GOT3 (cell line): ENCODE measurements at regions not wholly inside any gene's neighbourhood (a gene's known extent, or its start where the extent isn't known, plus 50 kb on each side); places are given as distances from the start of the nearest gene placed in this dataset.

Source experiments
- DNase-seq: peaks from one replicate; lab custom pipeline; 2025; ENCODE audit warnings: mixed read lengths; lab: John Stamatoyannopoulos, UW

DNA sequence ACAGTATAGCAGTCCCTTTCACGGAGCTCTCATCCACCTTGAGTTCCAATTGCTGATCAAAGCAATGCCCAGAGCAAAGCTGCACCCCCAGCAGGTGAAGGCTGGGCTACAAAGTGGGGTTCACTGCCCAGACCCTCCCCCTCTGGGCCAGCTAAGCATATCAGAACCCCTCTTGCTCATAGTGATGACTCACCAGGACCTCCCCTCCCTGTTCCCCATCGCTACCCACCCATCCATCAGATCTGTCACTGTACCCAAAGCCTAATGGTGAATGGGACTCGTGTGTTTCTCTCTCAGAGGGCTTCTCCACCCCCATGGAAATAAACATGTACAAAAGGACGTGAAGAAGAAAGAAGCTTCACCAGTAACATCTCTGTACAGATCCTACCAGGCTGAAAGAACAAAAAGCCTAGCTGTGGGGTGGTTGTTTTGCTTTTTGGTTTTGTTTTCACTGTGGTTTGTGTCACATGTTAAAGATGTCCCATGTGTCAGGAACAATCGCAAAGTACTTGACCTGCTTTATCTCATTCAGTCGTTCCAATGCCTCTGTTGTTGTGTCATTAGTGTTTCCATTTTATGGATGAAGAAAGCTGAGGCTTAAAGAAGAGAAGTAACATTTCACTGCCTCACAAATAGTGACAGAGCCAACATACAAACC lies 518.5 kb downstream of the CD83 start:
- no peak for DNase-seq

DNA sequence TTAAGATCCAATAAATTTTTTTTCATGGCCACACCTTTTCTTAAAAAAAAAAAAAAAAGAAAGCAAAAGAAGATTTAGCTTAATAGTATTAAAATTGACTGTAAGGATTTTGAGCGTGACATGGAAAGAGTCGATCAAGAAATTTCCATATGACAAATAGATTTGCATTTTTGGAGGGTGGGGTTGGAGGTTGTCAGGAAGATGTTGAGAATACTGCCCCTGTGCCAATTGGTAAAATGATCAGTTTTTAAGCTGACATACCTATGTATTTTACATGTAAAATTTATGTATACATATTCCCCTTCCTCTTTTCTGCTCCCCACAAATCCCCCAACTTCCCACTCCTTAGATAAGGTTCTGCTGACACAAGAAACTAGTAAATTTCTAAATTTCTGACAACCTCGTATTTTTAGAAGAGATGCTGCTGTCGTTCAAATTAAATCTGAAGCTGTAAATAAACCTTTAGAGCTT lies 520.9 kb downstream of the CD83 start:
- DNase-seq, result no peak

DNA sequence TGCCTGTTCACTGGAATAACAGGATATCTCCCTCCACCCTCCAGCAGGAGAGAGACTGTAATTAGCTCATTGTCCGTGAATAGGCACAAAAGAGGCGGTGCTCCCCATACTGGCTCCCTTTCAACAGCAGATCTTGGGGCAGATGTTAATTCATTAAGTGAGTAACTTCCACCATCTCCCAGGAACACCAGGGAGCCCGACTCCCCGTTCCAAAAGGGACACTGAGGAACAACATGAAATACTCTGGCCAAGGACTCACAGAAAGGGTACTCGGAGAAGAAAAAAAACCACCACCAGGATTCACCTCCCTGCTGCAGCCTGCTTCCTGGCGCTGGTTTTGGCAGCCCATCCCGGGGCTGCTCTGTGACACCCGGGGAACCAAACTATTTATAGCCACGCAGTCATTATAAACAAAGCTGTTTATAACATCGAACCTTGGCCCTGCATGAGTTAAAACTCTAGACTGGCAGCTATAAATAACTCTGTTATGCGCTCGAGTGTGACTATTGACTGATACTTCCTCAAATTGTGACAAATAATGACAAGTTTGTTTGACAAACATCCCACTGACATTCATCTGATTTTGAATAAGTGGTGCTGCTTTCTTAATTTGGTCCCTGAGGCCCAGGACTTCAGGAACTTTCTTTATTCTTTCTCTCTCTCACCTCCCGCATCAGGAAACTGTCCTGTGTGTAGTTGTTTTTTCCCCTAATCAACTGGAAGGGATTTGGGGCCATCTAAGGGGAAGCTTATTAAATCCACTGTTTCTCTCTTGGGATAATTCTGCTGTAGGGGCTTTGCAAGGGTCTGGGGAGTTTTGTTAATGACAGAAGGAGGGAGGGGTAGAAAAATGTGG lies 521.6 kb downstream of the CD83 start:
- DNase-seq, result no peak

DNA sequence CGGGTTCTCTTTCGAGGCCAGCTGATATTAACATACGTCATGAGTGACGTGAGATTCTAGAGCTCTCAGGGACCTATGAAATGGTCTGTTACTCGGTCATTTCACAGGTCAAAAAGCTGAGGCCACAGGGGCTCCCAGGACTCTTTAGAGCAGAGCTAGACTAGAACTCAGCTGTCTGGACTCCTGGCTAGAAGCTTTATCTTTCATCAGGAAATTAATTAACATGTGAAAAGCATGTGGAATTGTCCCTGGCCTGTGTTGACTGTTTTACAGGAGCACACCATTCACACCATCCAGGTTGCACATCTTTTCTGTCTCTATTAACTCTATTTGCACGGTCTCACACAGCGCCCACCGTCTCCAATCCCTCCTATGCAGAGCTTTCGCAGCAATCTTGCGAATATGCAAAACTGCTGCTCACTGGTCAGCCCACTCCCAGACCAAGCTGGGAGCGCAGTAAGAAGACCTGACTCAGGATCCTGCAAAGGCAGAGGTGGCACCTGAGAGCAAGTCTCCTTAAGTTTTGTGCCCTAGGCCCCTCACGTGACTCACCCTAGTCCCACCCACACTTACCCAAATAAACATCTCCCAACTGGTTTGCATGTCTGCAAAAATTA lies 522.5 kb downstream of the CD83 start:
- no peak for DNase-seq

- DNase-seq, result no peak
These were observed 523.1 kb downstream of the CD83 start for GRCh38 chr6:14640631-14641030.

GRCh38 chr6:14641423-14642135 lies 524.0 kb downstream of the CD83 start:
- no peak for DNase-seq

DNA sequence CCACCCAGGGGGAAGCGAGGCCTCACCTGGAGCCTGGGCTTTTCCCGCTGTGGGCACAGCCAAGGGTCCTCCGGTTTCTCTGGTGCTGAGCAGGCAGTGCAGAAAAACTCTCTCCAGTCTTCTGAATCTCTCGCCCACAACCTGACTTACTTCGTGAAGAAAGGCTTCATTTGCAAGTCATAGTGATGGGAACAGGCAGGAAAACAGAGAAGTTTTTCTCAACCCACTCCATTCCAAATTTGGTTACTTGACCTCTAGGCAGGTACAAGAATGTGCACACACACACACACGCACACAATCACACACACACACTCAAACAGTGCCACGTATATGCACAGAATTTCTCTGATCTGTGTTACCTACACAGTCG lies 524.5 kb downstream of the CD83 start:
- no peak for DNase-seq

GRCh38 chr6:14642842-14643241 lies 525.3 kb downstream of the CD83 start:
- no peak for DNase-seq

DNA sequence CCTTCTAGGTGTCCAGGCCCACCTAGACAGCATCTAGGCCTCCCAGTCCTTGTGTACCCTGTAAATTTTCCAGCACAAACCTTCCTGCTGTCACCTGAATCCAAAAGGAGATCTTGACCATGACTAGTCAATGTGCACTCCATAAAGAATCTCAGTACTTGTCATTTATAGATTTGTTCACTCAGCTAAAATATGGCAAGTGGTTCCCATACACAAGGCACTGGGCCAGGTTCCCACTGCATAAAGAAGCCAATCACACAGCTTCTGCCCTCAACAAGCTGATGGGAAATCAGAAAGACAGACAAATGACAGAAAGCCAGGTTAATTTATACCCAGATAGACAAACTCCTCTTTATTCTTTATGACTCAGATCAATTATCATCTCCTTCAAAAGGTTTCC lies 526.8 kb downstream of the CD83 start:
- DNase-seq, result no peak

DNA sequence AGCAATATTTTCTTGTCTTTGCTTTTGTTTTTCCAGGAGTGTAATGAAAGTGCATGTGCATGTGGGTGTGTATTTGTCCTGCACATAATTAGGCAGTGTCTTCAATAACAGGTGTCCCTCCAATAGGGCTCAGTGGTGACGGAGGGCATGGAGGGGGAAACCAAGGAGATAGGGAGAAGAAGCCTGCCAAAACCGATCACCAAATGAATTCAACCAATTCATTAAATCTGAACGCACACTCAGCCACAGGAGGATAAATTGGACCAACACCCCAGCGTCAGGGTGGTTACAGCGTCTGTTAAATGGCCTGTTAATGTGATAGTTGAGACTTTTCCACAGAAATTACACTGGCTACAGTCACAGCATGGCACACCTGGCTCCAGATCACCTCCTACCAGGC lies 527.6 kb downstream of the CD83 start:
- no peak for DNase-seq

GRCh38 chr6:14645841-14646240 lies 528.3 kb downstream of the CD83 start:
- DNase-seq, result no peak

DNA sequence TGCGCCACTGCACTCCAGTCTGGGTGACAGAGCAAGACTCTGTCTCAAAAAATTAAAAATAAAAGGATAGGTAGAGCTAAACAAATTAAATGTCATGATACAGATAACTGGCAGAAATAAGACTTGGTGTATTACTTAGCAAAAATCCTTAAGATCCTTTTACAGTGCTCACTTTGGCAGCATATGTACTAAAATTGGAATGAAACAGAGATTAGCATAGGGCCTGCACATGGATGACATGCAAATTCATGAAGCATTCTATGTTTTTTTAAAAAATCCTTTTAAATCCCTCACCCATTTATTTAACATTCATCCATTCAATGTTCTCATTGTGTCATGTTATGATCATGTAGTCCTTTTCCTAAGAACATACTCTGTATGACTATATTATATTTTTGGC lies 528.8 kb downstream of the CD83 start:
- no peak for DNase-seq

GRCh38 chr6:14647357-14647756 lies 529.8 kb downstream of the CD83 start:
- DNase-seq, result no peak

DNA sequence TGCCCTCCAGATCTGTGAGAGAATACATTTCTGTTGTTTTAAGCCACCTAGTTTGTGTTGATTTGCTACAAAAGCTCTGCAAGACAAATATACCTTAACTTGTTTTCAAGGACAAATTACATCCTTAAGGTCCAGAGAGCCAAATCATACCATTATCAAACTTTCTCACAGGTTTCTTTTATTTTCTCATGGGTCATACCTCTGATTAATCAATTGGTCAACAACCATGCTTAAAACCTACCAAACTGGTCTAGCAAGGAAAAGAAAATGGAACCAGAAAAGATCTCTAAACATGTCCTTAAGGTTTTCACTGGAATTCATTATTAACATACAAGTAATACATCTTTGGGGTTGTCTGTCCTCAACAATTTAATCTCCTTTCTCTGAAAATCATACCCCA lies 535.0 kb downstream of the CD83 start:
- no peak for DNase-seq

GRCh38 chr6:14655201-14656061 lies 537.9 kb downstream of the CD83 start:
- no peak for DNase-seq

DNA sequence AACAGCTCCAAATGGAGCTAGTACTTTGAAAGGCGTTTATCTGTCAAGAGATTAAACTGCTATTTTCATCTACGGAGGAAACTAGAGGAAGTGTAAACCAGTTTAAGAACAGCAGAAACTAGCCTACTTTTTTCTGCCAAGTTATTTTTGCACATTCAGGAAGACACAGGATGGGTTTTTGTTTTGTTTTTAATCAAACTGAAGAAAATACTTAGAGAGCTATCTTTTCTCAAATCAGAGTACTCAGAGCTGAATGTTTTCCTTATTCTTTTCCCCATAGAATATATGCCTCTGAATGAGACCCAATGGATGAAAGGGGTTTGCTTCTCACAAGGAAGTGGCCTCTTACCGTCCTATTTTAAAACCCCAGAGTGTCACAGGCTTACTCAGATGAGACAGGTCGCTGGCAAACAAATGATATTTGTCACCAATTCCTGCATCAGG lies 538.5 kb downstream of the CD83 start:
- no peak for DNase-seq

- no peak for DNase-seq
These were observed 539.1 kb downstream of the CD83 start for GRCh38 chr6:14656649-14657048.

DNA sequence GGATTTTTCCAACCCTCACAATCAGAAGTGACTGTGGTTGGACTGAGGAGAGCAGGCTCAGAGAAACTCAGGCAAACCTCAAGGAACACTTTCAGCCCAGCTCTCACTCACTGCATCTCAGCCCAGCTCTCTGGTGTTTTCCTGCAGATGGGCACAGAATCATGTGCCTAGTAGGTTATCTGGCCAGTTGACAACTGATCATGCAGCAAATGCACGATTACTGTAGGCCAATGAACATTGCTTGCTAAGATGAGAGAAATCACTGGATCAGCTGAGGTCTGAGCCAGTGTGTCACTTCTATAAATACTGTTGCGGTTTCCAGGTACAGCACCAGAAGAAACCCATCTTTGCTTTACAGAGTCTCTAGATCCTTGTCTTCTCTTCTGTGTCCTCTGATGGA lies 540.5 kb downstream of the CD83 start:
- DNase-seq, result no peak

- no peak for DNase-seq
These were observed 541.5 kb downstream of the CD83 start for GRCh38 chr6:14658886-14659561.

DNA sequence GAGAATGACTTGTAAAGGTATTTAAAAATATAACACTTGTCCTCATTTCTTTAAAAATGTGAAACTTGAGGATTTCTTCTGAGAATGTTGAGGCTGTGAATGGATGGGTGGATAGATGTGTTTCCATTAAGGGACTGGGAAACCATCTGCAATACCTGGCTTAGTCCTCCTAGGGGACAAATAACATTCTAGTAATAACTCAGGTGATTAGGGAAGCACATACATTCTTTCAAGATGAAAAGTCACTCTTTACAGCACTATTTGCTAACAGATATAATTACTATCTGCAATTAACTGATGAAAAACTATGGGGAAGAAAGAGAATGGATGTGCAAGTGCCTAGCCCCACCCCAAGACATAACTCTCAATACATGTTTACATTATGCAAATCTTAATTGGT lies 542.3 kb downstream of the CD83 start:
- no peak for DNase-seq
